GF-D8 (cell line): ENCODE measurements at regions not wholly inside any gene's neighbourhood (a gene's known extent, or its start where the extent isn't known, plus 50 kb on each side); places are given as distances from the start of the nearest gene placed in this dataset.
A peak's percentile ranks its signal among the peaks of the same experiment; 100 is the strongest.
"Not testable (repeated sequence)": the region's sequence is repeated elsewhere in the genome, so short reads cannot be mapped to it uniquely, and the experiment has no call there.

Source experiments
- DNase-seq: peaks from one replicate; lab custom pipeline; 2025; lab: John Stamatoyannopoulos, UW

DNA sequence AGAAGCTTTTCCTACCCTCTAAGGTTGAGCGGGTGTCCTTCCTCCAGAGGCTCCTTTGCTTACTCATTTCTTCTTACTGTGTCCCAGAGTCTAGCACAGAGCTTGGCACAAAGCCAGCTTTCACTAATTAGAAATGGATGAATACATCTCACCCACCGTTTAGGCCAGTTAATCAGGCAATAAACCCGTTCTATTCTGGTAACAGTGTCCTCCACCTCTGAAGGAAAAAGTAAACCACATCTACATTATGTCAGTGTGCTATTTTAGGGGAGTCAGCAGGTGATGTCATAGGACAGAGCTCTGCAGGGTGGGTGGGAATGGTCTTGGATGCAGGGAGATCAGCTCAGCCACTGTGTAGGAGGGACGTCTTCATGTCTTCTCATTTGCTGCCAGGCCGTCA is 109.2 kb downstream of the OSTF1 start:
- no peak for DNase-seq

DNA sequence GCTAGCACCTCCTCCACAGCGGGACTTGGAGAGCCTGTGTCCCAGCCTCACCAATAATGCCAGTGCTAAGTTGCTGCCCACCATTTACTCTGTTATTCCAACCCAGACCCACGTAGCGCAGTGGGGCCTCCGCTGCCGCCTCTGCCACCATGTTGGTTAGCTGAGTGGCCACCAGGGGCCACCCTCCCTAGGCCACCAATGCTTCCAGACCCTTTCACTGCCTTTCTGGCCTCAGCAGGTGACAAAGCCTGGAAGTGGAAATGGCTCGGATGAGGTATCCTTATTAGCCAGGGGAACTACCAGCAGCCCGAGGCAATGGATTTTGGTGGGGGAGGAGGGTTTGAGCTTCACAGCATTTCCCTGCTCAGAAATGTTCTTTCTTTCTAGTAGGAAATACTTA is 110.1 kb downstream of the OSTF1 start:
- DNase-seq: no peak

DNA sequence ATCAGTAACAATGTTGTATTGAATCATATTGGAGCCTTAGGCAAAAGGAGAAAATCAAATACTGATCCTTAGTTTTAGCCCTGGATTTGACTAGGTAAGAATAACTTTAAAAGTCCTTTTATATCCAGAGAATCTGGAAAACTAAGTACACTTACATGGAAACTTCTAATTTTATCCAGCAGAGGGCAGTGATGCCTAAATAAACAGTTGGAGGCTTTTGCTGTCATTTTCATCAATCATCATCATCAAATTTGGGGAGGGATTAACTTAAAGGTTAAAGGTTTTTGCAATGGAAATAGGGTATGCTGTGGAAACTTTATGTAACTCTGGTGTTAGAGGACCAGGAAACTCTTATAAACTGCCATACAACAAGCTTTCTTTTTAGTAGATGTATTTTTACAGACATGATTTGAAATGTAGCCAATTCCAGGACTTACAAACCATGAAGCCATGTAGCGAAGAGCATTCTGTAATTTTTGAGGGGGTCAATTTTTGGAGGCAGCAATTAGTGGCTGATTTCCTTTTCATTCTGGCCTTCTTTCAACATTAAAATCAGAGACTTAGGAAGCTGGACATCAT is 112.7 kb downstream of the OSTF1 start:
- DNase-seq: no peak

DNA sequence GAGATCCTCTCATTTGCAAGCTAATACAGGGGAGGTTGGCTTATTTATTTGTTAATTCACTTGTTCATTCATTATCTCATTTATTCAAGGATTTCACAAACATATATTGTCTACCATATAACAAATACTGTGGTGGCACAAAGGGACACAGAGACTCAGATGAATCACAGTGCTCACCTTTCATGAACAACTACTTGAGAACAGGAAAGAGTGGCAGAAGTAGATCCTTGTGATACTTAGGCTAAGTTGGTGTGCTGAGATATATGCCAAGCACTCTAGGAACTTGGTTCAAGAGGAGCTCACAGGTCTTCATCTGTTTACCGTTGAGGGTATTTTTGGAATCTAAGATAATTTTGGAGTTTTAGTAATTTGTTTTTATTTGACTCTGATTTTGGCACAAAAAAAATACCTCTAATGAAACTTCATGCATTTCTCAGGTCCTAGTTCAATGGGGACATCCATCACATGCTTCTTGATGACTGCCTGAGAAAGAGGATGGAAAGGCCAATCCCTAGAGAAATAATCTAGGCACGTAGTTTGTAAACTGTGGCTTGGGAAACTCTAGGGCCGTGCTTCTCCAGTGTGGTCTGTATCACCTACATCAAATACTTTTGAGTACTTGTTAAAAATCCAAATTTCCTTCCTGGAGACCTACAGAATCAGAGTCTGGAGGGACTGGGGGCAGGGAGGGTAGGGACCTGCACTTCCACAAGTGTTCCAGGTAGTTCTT is 113.3 kb downstream of the OSTF1 start:
- DNase-seq: no peak

DNA sequence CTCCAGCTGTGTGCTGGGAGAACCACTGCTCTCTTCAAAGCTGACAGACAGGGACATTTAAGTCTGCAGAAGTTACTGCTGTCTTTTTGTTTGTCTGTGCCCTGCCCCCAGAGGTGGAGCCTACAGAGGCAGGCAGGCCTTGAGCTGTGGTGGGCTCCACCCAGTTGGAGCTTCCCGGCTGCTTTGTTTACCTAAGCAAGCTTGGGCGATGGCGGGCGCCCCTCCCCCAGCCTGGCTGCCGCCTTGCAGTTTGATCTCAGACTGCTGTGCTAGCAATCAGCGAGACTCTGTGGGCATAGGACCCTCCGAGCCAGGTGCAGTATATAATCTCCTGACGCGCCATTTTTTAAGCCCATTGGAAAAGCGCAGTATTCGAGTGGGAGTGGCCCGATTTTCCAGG is 119.7 kb downstream of the OSTF1 start:
- not testable (repeated sequence) for DNase-seq

DNA sequence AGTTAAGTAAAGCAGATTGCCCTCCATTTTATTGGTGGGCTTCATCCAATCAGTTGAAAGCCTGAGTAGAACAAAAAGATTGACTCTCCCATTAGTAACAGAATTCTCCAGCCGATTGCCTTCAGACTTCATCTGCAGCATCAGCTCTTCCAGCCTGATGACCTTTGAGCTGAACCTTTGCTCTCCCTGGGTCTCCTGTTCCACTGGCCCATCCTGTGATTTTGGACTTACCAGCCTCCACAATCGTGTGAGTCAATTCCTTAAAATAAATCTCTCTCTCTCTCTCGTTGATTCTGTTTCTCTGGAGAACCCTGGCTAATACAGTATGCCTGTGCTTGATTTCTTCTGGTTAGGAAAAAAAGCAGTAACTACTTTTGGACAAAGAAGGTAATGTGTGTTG is 121.9 kb downstream of the OSTF1 start:
- DNase-seq: no peak

DNA sequence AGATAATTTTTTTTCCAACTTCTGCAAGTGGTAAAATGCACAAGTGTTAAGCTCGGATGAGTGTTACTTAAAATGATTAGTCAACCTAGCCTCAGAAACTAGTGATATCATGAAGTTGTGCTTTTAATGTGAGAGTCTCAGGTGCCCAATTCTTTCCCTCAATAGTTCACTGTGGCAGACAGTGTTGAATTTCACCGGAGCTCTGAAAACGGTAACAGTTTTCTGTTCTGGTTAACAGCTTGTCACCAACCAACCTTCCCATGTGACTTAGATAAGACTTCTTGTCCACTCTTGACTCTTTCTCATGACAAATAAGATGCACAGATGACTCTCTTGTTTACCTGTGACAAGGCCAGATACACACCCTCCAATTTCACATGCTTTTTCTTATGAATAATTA is 125.5 kb downstream of the OSTF1 start:
- no peak for DNase-seq

DNA sequence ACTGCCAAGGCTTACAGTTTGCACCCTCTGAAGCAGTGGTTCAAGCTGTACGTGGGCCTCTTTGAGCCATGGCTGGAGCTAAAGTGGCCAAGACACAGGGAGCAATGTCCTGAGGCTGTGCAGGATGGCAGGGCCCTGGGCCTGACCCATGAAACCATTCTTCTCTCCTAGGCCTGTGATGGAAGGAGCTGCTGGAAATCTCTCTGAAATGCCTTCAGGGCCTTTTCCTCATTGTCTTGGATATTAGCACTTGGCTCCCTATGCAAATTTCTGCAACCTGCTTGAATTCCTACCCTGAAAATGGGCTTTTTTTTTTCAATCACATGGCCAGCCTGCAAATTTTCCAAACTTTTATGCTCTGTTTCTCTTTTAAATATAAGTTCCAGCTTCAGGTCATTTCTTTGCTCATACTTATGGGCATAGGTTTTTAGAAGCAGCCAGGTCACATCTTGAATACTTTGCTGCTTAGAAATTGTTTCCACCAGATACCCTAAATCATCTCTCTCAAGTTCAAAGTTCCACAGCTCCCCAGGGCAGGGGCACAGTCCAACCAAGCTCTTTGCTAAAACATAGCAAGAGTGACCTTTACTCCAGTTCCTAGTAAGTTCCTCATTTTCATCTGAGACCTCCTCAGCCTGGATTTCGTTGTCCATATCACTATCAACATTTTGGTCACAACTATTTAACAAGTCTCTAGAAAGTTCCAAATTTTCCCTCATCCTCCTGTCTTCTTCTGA is 138.3 kb downstream of the OSTF1 start:
- DNase-seq: no peak

DNA sequence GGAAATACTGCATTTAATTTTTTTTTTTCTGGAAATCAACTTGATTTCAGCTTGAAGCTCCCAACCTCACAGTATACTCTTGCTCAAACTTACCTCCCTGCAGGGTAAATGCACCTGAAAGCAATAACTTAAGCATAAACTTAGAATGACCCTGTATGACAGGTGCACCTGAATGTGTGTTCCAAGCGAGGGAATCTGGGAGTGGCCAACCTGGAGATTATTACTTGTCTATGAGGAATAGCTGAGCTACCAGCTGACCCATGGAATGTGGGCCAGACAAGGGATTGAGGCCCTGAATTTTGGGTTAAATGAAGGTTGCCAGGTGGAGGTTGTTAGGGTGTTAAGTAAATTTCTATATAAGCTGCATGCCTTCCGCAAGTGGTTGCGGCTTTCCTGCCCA is 140.6 kb downstream of the OSTF1 start:
- DNase-seq: no peak

DNA sequence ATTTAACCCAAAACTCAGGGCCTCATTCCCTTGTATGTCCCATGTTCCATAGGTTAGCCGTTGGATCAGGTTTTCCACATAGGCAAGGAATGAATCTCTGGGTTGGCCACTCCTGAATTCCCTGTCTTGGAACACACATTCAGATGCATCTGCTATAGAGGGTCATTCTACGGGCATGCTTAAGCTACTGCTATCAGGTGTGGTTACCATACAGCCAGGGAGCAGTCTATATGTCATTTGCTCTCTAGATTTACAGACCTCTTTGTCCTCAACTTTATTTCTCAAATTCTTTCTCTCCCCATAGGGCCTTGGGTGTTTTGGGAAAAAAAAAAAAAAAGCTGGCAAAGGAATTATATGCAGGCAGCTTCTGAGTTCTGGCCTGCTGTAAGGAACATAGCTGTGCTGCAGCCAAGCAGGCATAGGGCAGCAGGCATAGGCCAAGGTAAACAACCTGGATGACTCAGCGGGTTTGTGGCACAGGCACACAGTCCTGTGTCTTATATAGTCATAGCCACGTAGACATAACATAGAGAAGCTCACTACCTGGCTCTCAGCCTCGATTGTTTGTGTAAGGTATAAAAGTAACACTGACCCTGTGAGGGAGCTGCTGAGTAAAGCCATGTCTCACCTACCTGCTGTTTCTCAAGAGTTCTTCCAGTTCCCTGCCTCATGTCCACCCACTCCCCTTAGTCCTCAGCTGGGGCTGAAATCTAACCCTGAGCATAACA is 141.5 kb downstream of the OSTF1 start:
- DNase-seq: no peak

DNA sequence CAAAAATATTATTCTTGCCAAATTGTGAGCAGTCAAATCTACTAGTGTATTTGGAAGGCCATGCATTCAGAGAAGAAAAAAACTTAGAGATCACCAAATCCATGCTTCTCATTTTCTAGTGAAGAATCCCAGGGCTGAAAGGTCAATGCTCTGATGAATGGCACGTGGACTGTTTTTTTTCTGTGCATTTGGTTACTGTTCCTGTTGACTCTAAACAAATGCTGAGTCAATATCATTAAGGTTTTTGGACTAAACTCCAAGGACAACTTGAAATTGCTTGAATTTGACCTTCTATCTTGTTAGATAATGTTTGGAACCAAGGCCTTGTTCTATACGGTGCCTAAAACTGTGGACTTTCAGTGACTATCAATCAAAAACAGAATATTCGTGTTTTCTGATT is 142.2 kb downstream of the OSTF1 start:
- DNase-seq: no peak

DNA sequence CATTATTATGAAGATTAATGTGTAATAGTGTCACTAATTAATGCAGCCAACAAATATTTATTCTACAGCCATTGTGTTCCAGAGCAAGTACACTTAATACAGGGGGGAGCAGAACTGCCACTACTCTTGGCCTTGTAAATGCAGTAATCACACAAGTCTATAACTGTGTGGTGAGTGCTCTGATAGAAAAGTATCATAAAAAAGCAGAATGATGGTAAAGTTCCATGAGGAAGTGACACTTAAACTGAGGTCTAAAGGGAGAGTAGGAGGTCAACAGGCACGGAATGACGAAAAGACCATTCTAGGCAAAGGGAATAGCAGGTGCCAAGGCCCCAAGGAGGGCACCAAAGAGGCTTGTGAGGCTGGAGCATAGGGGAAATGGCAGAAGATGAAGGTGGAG is 142.9 kb downstream of the OSTF1 start:
- DNase-seq: no peak

DNA sequence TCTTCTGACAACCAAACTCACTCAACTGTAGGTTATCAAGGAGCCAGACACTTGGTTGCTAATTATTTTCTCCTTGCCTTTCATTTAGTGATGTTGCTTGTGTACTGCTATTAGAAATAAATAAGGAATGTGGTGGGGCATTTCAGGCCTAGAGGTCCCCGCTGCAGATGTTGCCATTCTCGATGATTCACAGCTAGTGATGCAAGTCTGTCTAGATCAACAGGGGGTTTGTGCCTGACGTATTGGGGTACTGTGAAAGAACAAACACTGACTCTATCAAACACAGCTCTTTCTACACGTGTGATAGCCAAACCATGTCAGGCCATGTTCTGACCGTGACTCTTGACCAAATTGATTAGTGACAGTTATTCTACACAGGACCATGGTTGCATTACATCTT is 144.7 kb downstream of the OSTF1 start:
- no peak for DNase-seq

DNA sequence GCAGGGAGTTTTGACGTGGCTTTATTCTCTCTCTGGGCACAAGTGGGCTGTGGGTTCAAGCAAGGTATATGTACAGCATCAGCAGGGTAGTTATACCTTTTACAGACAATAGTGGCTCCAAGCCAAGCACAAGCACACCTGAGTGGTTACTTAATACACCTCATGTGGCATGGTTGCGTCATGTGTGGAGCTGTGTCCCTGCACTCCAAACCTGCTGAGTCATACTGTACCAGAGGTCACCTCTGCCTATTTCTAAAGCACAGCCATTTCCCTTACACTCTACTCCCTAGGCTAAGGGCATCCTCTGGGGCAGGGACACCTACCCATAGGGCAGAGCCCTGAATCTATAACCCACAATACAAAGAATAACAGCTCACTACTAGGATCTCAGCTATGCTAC is 147.3 kb downstream of the OSTF1 start:
- no peak for DNase-seq

DNA sequence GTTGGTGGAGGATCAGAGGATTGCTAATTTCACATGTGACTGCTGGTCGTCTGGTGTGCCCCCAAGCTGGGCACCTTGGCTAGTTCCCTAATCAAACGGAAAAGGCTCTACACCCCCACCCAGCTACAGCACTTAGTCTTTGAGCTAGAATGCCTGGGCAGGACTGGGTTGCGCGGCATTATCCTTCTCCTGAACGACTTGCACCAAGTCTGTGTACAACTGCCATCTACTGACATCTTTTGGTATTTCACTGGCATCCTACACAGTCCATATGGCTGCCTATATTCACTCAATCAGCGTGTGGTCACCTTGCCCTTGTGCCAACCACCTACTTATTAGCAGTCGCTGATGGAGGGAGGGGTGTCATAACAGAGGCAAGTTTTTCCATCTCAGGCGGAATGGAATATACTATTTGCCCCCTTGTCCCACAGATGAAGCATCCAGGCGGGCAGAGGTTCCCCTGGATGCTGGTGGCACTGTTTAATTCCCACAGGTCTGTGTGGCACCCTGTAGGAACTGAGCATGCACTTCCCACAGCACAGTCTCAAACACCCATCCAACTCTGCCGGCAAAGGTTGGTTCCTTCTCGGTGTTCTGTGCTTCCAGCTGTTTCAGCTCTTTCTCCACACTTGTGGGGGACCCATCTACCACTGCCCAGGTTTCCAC is 150.1 kb downstream of the OSTF1 start:
- DNase-seq: peak; percentile 46

DNA sequence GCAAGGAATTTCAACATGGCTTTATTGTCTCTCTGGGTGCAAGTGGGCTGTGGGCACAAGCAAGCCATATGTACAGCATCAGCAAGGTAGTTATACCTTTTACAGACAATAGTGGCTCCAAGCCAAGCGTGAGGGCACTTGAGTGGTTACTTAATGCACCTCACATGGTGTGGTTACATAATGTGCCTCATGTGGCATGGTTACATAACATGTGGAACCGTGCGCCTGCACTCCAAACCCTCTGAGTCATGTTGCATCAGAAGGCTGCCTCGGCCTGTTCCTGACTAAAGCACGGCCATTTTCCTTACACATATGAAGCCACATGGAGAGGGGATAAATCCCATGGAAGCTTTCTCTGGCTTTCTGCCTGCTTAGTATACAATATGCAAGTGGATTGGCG is 150.9 kb downstream of the OSTF1 start:
- peak; percentile 86 for DNase-seq

DNA sequence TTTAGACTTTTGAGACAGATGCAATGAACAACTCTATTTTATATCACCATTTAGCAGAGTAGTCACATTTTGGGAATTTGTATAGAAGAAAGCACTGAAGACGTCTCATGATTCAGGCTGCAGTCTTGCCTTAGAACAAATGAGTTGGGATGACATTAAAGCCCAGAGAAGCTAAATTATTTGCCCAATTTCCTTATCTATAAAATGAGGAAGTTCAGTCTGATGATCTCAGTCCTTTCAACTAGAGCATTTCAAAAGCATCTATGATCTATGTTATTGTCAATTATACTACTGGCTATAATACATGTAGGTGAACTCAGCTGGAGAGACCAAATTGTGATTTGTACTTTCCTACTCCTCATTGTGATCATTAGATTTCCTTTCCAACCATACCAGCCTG is 154.1 kb downstream of the OSTF1 start:
- peak; percentile 9 for DNase-seq

DNA sequence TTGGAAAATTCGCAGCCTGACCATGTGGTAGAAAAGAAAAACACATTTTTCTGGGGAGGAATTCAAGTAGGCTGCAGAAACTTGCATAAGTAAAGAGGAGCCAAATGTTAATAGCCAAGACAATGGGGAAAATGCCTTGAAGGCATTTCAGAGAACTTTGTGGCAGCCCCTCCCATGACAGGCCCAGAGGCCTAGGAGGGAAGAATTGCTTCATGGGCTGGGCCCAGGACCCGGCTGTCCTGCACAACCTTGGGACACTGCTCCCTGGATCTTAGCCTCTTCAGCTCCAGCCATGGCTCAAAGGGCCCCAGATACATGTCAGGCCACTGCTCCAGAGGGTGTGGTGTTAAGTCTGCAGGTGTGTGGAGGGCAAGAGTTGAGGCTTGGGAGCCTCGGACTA is 158.6 kb downstream of the OSTF1 start:
- no peak for DNase-seq

DNA sequence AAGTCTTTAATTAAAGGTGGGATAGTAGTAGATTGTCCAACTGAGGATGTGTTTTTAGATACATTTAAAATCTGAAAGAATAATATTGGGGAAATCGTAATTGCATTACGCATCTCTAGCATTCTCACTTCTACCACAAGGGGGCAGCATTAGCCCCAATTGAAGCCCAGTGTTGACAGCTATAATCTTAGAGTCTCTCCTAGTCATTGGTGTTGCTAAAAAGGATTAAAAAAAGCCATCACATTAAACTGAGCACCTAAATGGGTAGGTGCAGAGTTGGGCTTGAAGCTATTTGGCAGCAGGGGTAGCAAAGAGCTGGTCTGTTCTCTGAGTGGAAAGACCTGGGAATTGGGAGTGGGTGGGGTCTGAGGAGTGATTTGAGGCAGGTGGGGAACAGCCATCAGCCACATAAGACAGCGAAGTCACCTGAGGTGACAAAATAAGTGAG is 177.2 kb downstream of the OSTF1 start:
- DNase-seq: no peak

DNA sequence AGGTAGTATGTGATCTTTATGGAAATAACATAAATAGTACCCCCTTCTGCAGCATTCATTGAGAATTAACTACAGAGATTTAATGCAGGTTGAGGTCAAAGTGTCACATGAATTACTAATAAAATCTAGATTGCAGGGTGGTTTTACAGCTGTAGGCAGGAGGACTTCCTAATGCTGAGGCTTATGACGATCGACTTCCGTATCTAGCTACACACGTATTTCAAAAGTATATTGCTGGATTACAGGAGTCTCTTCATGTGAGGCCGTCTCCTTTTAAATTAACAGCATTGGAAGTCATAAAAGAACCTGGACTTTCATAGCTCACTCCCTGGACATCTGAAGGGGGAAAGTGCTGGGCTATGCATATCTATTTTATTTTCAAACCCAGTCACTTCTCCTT is 180.9 kb downstream of the OSTF1 start:
- DNase-seq: no peak

DNA sequence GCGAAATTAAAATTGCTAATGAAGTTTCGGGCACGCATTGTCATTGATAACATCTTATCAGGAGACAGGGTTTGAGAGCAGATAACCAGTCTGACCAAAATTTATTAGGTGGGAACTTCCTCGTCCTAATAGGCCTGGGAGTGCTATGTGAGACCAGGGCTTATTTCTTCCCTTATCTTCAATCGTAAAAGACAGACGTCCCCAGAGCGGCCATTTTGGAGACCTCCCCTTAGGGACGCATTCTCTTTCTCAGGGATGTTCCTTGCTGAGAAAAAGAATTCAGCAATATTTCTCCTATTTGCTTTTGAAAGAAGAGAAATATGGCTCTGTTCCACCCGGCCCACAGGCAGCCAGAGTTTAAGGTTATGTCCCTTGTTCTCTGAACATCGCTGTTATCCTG is 184.7 kb downstream of the OSTF1 start:
- not testable (repeated sequence) for DNase-seq

DNA sequence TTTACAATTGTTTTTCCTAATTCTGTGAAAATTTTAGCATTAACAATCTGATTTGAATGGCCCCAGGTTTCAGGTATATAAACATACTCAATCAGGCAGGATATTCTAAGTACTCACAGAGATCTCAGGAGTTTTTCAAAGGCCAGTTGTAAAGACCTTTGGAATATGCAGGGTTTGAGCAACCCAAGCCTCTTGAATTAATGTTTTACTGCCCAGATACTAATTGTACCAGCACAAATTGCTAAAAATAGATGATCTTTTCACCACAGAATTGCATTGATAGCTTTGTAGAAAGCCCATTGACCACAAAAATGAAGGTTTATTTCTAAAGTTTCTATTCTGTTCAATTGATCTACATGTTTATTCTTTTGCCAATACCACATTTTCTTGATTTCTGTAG is 186.5 kb downstream of the OSTF1 start:
- DNase-seq: no peak
